Liver (tissue), 7 donors: ENCODE measurements at regions not wholly inside any gene's neighbourhood (a gene's known extent, or its start where the extent isn't known, plus 50 kb on each side); places are given as distances from the start of the nearest gene placed in this dataset.

Source experiments
- DNase-seq: peaks from one replicate; pipeline ENCODE4 v3.0.0-alpha.2; 2017; ENCODE audit warnings: low spot score
- H3K27ac ChIP-seq, 2 donors: one replicate each; pipeline ENCODE4 v1.7.0; 2013; ENCODE audit warnings: inconsistent platforms in 2 of 2, low read length in 2 of 2, control low read depth in 1 of 2, low read depth in 1 of 2, mild to moderate bottlenecking in 1 of 2
- H3K27me3 ChIP-seq, 4 donors: one replicate each; pipeline versions ENCODE4 v1.6.1 to v1.7.0; 2013; ENCODE audit warnings: low read length in 3 of 4, inconsistent platforms in 1 of 4, mild to moderate bottlenecking in 1 of 4, moderate library complexity in 1 of 4; ENCODE audit not compliant: control insufficient read depth in 4 of 4, insufficient read depth in 4 of 4
- H3K36me3 ChIP-seq, 4 donors: one replicate each; pipeline versions ENCODE4 v1.6.1 to v1.7.0; 2013; ENCODE audit warnings: low read length in 3 of 4, mild to moderate bottlenecking in 3 of 4, low read depth in 1 of 4, moderate library complexity in 1 of 4; ENCODE audit not compliant: control insufficient read depth in 4 of 4, insufficient read depth in 3 of 4
- H3K4me1 ChIP-seq, 4 donors: one replicate each; pipeline versions ENCODE4 v1.6.1 to v1.7.0; 2013; ENCODE audit warnings: low read length in 3 of 4, mild to moderate bottlenecking in 3 of 4, moderate library complexity in 1 of 4; ENCODE audit not compliant: control insufficient read depth in 4 of 4, insufficient read depth in 4 of 4
- H3K4me3 ChIP-seq, 3 donors: one replicate each; pipeline versions ENCODE4 v1.6.1 to v1.7.0; 2013; ENCODE audit warnings: low read length in 3 of 3, control low read depth in 1 of 3, low read depth in 1 of 3, mild to moderate bottlenecking in 1 of 3
- H3K9ac ChIP-seq, 2 donors: one replicate each; pipeline ENCODE4 v1.7.0; 2013; ENCODE audit warnings: low read length in 2 of 2, mild to moderate bottlenecking in 2 of 2, moderate library complexity in 2 of 2, control low read depth in 1 of 2, low read depth in 1 of 2
- H3K9me3 ChIP-seq, 4 donors: one replicate each; pipeline versions ENCODE4 v1.6.1 to v1.7.0; 2013; ENCODE audit warnings: low read length in 3 of 4; ENCODE audit not compliant: control insufficient read depth in 4 of 4
- ATF3 ChIP-seq: IDR thresholded peaks from 2 replicates; pipeline ENCODE4 v1.6.1; 2016; ENCODE audit warnings: antibody characterized with exemption
- GABPA ChIP-seq, 2 donors: IDR thresholded peaks in 1 of 2; conservative IDR thresholded peaks in 1 of 2; 2 replicates each; pipeline ENCODE4 v1.6.1; 2016; ENCODE audit warnings: antibody characterized with exemption in 2 of 2, mild to moderate bottlenecking in 1 of 2, moderate library complexity in 1 of 2
- HNF4A ChIP-seq, 2 donors: conservative IDR thresholded peaks; 2 replicates each; pipeline ENCODE4 v1.6.1; 2016; ENCODE audit warnings: antibody characterized with exemption in 2 of 2, mild to moderate bottlenecking in 2 of 2
- HNF4G ChIP-seq: IDR thresholded peaks from 2 replicates; pipeline ENCODE4 v1.6.1; 2016; ENCODE audit warnings: antibody characterized with exemption
- JUND ChIP-seq, 2 donors: IDR thresholded peaks; 2 replicates each; pipeline ENCODE4 v1.6.1; 2016; ENCODE audit warnings: antibody characterized with exemption in 2 of 2
- MAX ChIP-seq: IDR thresholded peaks from 2 replicates; pipeline ENCODE4 v1.6.1; 2016; ENCODE audit warnings: antibody characterized with exemption
- NR2F2 ChIP-seq: IDR thresholded peaks from 2 replicates; pipeline ENCODE4 v1.6.1; 2016; ENCODE audit warnings: antibody characterized with exemption
- RAD21 ChIP-seq, 2 donors: IDR thresholded peaks; 2 replicates each; pipeline ENCODE4 v1.6.1; 2016; ENCODE audit warnings: antibody characterized with exemption in 2 of 2, mild to moderate bottlenecking in 2 of 2
- REST ChIP-seq: IDR thresholded peaks from 2 replicates; pipeline ENCODE4 v1.6.1; 2016; ENCODE audit warnings: antibody characterized with exemption, mild to moderate bottlenecking
- SP1 ChIP-seq: IDR thresholded peaks from 2 replicates; pipeline ENCODE4 v1.6.1; 2018; ENCODE audit warnings: antibody characterized with exemption, mild to moderate bottlenecking
- TAF1 ChIP-seq: conservative IDR thresholded peaks from 2 replicates; pipeline ENCODE4 v1.6.1; 2016; ENCODE audit warnings: antibody characterized with exemption, mild to moderate bottlenecking
- YY1 ChIP-seq: IDR thresholded peaks from 2 replicates; pipeline ENCODE4 v1.6.1; 2016; ENCODE audit warnings: antibody characterized with exemption, mild to moderate bottlenecking
- ZBTB33 ChIP-seq: IDR thresholded peaks from 2 replicates; pipeline ENCODE4 v1.6.1; 2016; ENCODE audit warnings: antibody characterized with exemption
- WGBS: extraction: QIAGEN DNeasy Blood & Tissue Kit; methylation state at CpG from one replicate; pipeline ENCODE4 v1.1.7; 2013; 5-methylcytosine and 5-hydroxymethylcytosine counted together
- donor health status: healthy.
- donor health status: healthy.
- donor health status: healthy.
- donor health status: healthy.

- Histone ChIP-seq H3K27ac (no peak overlapping the region), H3K36me3 (no peaks in the 10 kb centered on the region), H3K27me3 (no peaks in the 10 kb centered on the region), H3K9me3 (no peaks in the 10 kb centered on the region), H3K9ac (no peak overlapping the region), H3K4me3 (no peak overlapping the region), H3K4me1 (no peaks in the 10 kb centered on the region)
- TF ChIP-seq REST (no peak), ATF3 (no peak), RAD21 (IDR thresholded peaks at IDR 0.05) (no peak)
- 93% methylated on average over 1 of the region's 1 CpG for WGBS
- no peak for DNase-seq
These were observed 385.7 kb downstream of the PLPP3 start for GRCh38 chr1:56193656-56194055.

- H3K4me1 ChIP-seq, result no peaks in the 10 kb centered on the region
- H3K9me3 ChIP-seq, result no peaks in the 10 kb centered on the region
- no peak overlapping the region for H3K4me3 ChIP-seq
- H3K27ac ChIP-seq, result no peak overlapping the region
- H3K36me3 ChIP-seq, result no peaks in the 10 kb centered on the region
- DNase-seq, result no peak
- TF ChIP-seq SP1 (no peak), HNF4G (no peak), JUND (IDR thresholded peaks at IDR 0.05) (no peak), YY1 (no peak), TAF1 (no peak), GABPA (IDR thresholded peaks at IDR 0.05 in 1 of 2, conservative IDR thresholded peaks at IDR 0.05 in 1 of 2) (no peak), MAX (no peak), REST (no peak), ZBTB33 (no peak), NR2F2 (no peak), HNF4A (conservative IDR thresholded peaks at IDR 0.05) (no peak), RAD21 (IDR thresholded peaks at IDR 0.05) (no peak)
- 94% methylated on average over 4 of the region's 4 CpGs for WGBS
- no peak overlapping the region for H3K9ac ChIP-seq
- H3K27me3 ChIP-seq, result no peaks in the 10 kb centered on the region
These were observed 388.0 kb downstream of the PLPP3 start for GRCh38 chr1:56191369-56191768.
